Thyroid gland (tissue), 4 donors: ENCODE measurements at regions not wholly inside any gene's neighbourhood (a gene's known extent, or its start where the extent isn't known, plus 50 kb on each side); places are given as distances from the start of the nearest gene placed in this dataset.

Experiments used
- POLR2A ChIP-seq, 2 donors: fragments of 450-650 bp; IDR thresholded peaks; one replicate each; pipeline ENCODE4 v1.6.1; 2017; ENCODE audit warnings: antibody characterized with exemption in 2 of 2, mild to moderate bottlenecking in 2 of 2, moderate library complexity in 1 of 2
- TF ChIP-seq, protein P1 (sequence below), 6 experiments: fragments of 200-600 bp in 3 of 6; fragments of 450-650 bp in 3 of 6; sonication (generic) in 3 of 6; IDR thresholded peaks; one replicate each; pipeline ENCODE4 v1.5.1; 2016 to 2019; ENCODE audit warnings: antibody characterized with exemption in 6 of 6, mild to moderate bottlenecking in 2 of 6, inconsistent platforms in 1 of 6, moderate library complexity in 1 of 6

DNA sequence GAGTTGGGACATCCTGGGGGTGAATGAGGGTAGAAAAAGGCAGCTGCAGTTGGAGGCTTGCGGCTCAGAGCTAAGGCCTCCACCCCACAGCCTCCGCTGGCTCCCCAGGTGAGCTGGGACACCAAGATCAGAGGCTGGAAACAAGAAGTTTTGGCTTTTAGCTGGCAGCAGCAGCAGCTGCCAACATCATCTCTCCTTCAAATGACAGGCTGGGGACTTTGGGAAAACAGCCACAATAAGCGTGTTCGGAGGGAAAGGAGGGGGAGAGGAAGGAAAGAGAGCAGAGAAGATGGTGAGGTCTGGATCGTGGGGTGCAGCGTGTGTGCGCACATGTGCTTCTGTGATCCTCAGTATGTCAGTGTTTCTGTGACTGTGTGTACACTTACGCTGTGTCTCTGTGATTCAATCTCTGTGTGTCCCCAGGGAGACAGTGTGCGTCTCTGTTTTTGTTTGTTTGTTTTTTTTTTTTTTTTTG lies 62.0 kb upstream of the RASD2 start:
- no peak for TF ChIP-seq POLR2A (IDR thresholded peaks at IDR 0.05)
- TF ChIP-seq, protein P1, sequence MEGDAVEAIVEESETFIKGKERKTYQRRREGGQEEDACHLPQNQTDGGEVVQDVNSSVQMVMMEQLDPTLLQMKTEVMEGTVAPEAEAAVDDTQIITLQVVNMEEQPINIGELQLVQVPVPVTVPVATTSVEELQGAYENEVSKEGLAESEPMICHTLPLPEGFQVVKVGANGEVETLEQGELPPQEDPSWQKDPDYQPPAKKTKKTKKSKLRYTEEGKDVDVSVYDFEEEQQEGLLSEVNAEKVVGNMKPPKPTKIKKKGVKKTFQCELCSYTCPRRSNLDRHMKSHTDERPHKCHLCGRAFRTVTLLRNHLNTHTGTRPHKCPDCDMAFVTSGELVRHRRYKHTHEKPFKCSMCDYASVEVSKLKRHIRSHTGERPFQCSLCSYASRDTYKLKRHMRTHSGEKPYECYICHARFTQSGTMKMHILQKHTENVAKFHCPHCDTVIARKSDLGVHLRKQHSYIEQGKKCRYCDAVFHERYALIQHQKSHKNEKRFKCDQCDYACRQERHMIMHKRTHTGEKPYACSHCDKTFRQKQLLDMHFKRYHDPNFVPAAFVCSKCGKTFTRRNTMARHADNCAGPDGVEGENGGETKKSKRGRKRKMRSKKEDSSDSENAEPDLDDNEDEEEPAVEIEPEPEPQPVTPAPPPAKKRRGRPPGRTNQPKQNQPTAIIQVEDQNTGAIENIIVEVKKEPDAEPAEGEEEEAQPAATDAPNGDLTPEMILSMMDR (IDR thresholded peaks at IDR 0.05): no peak
